GM18909 (cell line): ENCODE measurements at regions not wholly inside any gene's neighbourhood (a gene's known extent, or its start where the extent isn't known, plus 50 kb on each side); places are given as distances from the start of the nearest gene placed in this dataset.
"Not testable (repeated sequence)": the region's sequence is repeated elsewhere in the genome, so short reads cannot be mapped to it uniquely, and the experiment has no call there.

Experiments used
- ATAC-seq: cut with Tn5 transposase; IDR thresholded peaks from one replicate; pipeline ENCODE4 v1.9.1; 2021; ENCODE audit warnings: mild to moderate bottlenecking; ENCODE audit not compliant: unreplicated experiment, poor library complexity

- ATAC-seq, result no peak
Observed at GRCh38 chr4:126897038-126897437, 735.7 kb upstream of the INTU start.

GRCh38 chr4:126898815-126899214 lies 733.9 kb upstream of the INTU start:
- ATAC-seq, result no peak

- ATAC-seq, result no peak
Observed at GRCh38 chr4:126899331-126899801, 733.4 kb upstream of the INTU start.

GRCh38 chr4:126906466-126906865 lies 726.3 kb upstream of the INTU start:
- no peak for ATAC-seq

- ATAC-seq, result no peak
Observed at GRCh38 chr4:126907389-126907788, 725.4 kb upstream of the INTU start.

- ATAC-seq, result no peak
Observed at GRCh38 chr4:126916049-126916625, 716.6 kb upstream of the INTU start.

GRCh38 chr4:126916626-126917140 lies 716.1 kb upstream of the INTU start:
- no peak for ATAC-seq

- not testable (repeated sequence) for ATAC-seq
Observed at GRCh38 chr4:126922328-126922938, 710.3 kb upstream of the INTU start.

GRCh38 chr4:126924237-126924636 lies 708.5 kb upstream of the INTU start:
- ATAC-seq, result no peak

- not testable (repeated sequence) for ATAC-seq
Observed at GRCh38 chr4:126930059-126930458, 702.7 kb upstream of the INTU start.

- no peak for ATAC-seq
Observed at GRCh38 chr4:126935801-126936200, 697.0 kb upstream of the INTU start.

- no peak for ATAC-seq
Observed at GRCh38 chr4:126937342-126937741, 695.4 kb upstream of the INTU start.

GRCh38 chr4:126937846-126938422 lies 694.8 kb upstream of the INTU start:
- ATAC-seq, result no peak

- no peak for ATAC-seq
Observed at GRCh38 chr4:126939401-126939800, 693.4 kb upstream of the INTU start.

- ATAC-seq, result no peak
Observed at GRCh38 chr4:126947536-126947935, 685.2 kb upstream of the INTU start.

- ATAC-seq, result no peak
Observed at GRCh38 chr4:126954537-126955291, 678.0 kb upstream of the INTU start.

GRCh38 chr4:126955292-126956183 lies 677.2 kb upstream of the INTU start:
- no peak for ATAC-seq

- ATAC-seq, result no peak
Observed at GRCh38 chr4:126956184-126956897, 676.4 kb upstream of the INTU start.

- ATAC-seq, result no peak
Observed at GRCh38 chr4:126957556-126957955, 675.2 kb upstream of the INTU start.
